Fibroblast of mammary gland (primary cell): ENCODE measurements at regions not wholly inside any gene's neighbourhood (a gene's known extent, or its start where the extent isn't known, plus 50 kb on each side); places are given as distances from the start of the nearest gene placed in this dataset.

Experiments used
- DNase-seq: peaks from one replicate; pipeline ENCODE4 v3.0.0-alpha.2; 2010; ENCODE audit warnings: low read depth
- H3K4me3 ChIP-seq: 2 replicates; pipeline ENCODE4 v1.5.1; 2011; ENCODE audit warnings: low read depth, mild to moderate bottlenecking, low read length, moderate library complexity; ENCODE audit not compliant: control insufficient read depth
- TF ChIP-seq, protein P1 (sequence below): conservative IDR thresholded peaks from 2 replicates; pipeline ENCODE4 v1.5.1; 2011; ENCODE audit warnings: low read depth, low read length, inconsistent platforms; ENCODE audit not compliant: control insufficient read depth, insufficient read depth

- TF ChIP-seq, protein P1, sequence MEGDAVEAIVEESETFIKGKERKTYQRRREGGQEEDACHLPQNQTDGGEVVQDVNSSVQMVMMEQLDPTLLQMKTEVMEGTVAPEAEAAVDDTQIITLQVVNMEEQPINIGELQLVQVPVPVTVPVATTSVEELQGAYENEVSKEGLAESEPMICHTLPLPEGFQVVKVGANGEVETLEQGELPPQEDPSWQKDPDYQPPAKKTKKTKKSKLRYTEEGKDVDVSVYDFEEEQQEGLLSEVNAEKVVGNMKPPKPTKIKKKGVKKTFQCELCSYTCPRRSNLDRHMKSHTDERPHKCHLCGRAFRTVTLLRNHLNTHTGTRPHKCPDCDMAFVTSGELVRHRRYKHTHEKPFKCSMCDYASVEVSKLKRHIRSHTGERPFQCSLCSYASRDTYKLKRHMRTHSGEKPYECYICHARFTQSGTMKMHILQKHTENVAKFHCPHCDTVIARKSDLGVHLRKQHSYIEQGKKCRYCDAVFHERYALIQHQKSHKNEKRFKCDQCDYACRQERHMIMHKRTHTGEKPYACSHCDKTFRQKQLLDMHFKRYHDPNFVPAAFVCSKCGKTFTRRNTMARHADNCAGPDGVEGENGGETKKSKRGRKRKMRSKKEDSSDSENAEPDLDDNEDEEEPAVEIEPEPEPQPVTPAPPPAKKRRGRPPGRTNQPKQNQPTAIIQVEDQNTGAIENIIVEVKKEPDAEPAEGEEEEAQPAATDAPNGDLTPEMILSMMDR: no peak
- no peak overlapping the region for H3K4me3 ChIP-seq
- DNase-seq: no peak
Observed at GRCh38 chr4:12580787-12581186, 903.4 kb downstream of the RAB28 start.

GRCh38 chr4:12579172-12579571 lies 905.0 kb downstream of the RAB28 start:
- H3K4me3 ChIP-seq: no peak overlapping the region
- peak; percentile 37 for DNase-seq
- TF ChIP-seq, protein P1: no peak

GRCh38 chr4:12576409-12576808 lies 907.7 kb downstream of the RAB28 start:
- DNase-seq: no peak

GRCh38 chr4:12573716-12574115 lies 910.4 kb downstream of the RAB28 start:
- no peak overlapping the region for H3K4me3 ChIP-seq
- TF ChIP-seq, protein P1: no peak
- DNase-seq: no peak

More at GRCh38 chr4:12576409-12576808, 907.7 kb downstream of the RAB28 start:
- TF ChIP-seq, protein P1: no peak
- no peak overlapping the region for H3K4me3 ChIP-seq

DNA sequence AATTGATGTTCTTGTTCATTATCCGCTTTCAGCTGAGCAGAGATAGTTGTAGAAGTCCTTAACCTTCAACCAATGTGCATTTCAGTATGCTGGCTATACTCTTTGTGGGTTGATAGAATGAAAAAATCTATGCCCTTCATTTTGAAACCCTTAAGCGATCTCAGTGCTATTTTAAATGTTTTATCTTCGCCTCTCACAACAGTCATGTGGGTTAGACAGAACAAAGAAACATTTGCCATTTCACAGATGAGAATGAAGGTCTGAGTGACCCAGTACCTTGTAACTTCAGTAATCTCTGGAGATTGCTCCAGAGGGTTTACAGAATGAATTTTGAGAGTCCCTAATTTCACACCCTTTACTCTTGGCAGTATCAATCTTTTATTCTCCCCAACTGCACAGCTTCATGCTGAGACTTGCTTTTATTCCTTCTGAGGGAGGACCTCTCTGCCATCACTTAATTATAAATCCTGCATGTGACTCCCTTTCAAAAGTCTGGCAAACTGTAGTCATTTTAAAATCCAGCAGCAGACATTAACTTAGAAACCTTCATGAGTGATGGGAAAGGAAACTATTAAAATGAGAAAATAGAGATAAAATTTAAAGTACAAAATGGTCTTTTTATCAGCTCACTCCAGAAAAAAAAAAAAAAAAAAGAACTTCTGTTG lies 921.5 kb downstream of the RAB28 start:
- H3K4me3 ChIP-seq: no peak overlapping the region
- TF ChIP-seq, protein P1: no peak
- DNase-seq: no peak

DNA sequence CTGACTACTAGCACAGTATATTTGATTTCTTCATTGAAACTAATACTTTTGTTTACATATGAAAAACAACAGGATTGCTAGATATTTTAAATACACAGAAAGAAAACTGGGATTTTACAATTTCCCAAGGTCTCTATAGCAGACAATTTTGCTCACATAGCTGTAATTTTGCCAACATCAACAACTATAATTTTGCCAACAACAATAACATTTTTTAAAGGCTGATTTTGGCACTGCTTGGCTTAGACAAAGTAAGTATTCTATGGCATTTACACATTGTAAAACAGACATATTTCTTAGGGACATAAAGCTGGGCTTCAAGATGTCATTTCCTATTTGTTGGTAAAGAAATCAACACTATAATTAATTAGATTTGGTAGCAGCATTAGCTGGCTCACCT lies 922.1 kb downstream of the RAB28 start:
- no peak overlapping the region for H3K4me3 ChIP-seq
- TF ChIP-seq, protein P1: no peak
- DNase-seq: no peak
